H9 (cell line): ENCODE measurements at regions not wholly inside any gene's neighbourhood (a gene's known extent, or its start where the extent isn't known, plus 50 kb on each side); places are given as distances from the start of the nearest gene placed in this dataset.

ENCODE experiments used
- DNase-seq: peaks from one replicate; pipeline ENCODE4 v3.0.0-alpha.2; 2017
- H2AFZ ChIP-seq: one replicate; pipeline ENCODE4 v1.6.1; 2013; ENCODE audit warnings: mild to moderate bottlenecking, low read length, control low read depth, moderate library complexity
- H2AK5ac ChIP-seq: 2 replicates; pipeline ENCODE4 v1.6.1; 2013; ENCODE audit warnings: low read length, control low read depth, mixed read lengths; ENCODE audit not compliant: insufficient read length
- H2BK120ac ChIP-seq: one replicate; pipeline ENCODE4 v1.6.1; 2013; ENCODE audit warnings: low read depth, mild to moderate bottlenecking, low read length, control low read depth, inconsistent platforms; ENCODE audit not compliant: poor library complexity, severe bottlenecking
- H2BK12ac ChIP-seq: 2 replicates; pipeline ENCODE4 v1.6.1; 2013; ENCODE audit warnings: low read length, control low read depth, mixed read lengths, low read depth; ENCODE audit not compliant: insufficient read length
- H2BK15ac ChIP-seq: 2 replicates; pipeline ENCODE4 v1.6.1; 2013; ENCODE audit warnings: low read depth, low read length, control low read depth
- H2BK20ac ChIP-seq: one replicate; pipeline ENCODE4 v1.6.1; 2013; ENCODE audit warnings: low read depth, mild to moderate bottlenecking, low read length, control low read depth, inconsistent platforms; ENCODE audit not compliant: poor library complexity, severe bottlenecking
- H2BK5ac ChIP-seq: 2 replicates; pipeline ENCODE4 v1.6.1; 2013; ENCODE audit warnings: low read length, control low read depth, mixed read lengths; ENCODE audit not compliant: insufficient read length
- H3K14ac ChIP-seq: 2 replicates; pipeline ENCODE4 v1.6.1; 2013; ENCODE audit warnings: low read length, control low read depth; ENCODE audit not compliant: insufficient read depth
- H3K18ac ChIP-seq: 2 replicates; pipeline ENCODE4 v1.6.1; 2013; ENCODE audit warnings: low read depth, mild to moderate bottlenecking, mixed read lengths, low read length, control low read depth; ENCODE audit not compliant: insufficient read length
- H3K23ac ChIP-seq: 2 replicates; pipeline ENCODE4 v1.6.1; 2013; ENCODE audit warnings: low read length, control low read depth, mixed read lengths, low read depth; ENCODE audit not compliant: insufficient read length
- H3K23me2 ChIP-seq: 2 replicates; pipeline ENCODE4 v1.6.1; 2013; ENCODE audit warnings: low read depth, mild to moderate bottlenecking, mixed read lengths, low read length, control low read depth; ENCODE audit not compliant: insufficient read length, poor library complexity, severe bottlenecking
- H3K27ac ChIP-seq: 2 replicates; pipeline ENCODE4 v1.5.1; 2013; ENCODE audit warnings: low read length, control low read depth, mixed read lengths, low read depth; ENCODE audit not compliant: insufficient read length
- H3K27me3 ChIP-seq: 2 replicates; pipeline ENCODE4 v1.6.1; 2013; ENCODE audit warnings: low read length, control low read depth, inconsistent platforms; ENCODE audit not compliant: insufficient read depth
- H3K4ac ChIP-seq: 2 replicates; pipeline ENCODE4 v1.6.1; 2013; ENCODE audit warnings: low read depth, mild to moderate bottlenecking, control low read depth, inconsistent platforms, low read length, moderate library complexity
- H3K4me1 ChIP-seq: 2 replicates; pipeline ENCODE4 v1.6.1; 2013; ENCODE audit warnings: low read length, control low read depth, inconsistent platforms; ENCODE audit not compliant: insufficient read depth
- H3K4me2 ChIP-seq: 2 replicates; pipeline ENCODE4 v1.6.1; 2013; ENCODE audit warnings: low read length, control low read depth, mixed read lengths; ENCODE audit not compliant: insufficient read length, insufficient read depth
- H3K56ac ChIP-seq: 2 replicates; pipeline ENCODE4 v1.6.1; 2013; ENCODE audit warnings: low read depth, mild to moderate bottlenecking, mixed read lengths, low read length, control low read depth; ENCODE audit not compliant: insufficient read length
- H3K79me1 ChIP-seq: 2 replicates; pipeline ENCODE4 v1.6.1; 2013; ENCODE audit warnings: low read depth, mild to moderate bottlenecking, moderate library complexity, low read length, control low read depth, inconsistent platforms; ENCODE audit not compliant: insufficient read depth, poor library complexity, severe bottlenecking
- H3K79me2 ChIP-seq: 2 replicates; pipeline ENCODE4 v1.6.1; 2013; ENCODE audit warnings: low read length, control low read depth, inconsistent platforms; ENCODE audit not compliant: insufficient read depth
- H3K9ac ChIP-seq: 2 replicates; pipeline ENCODE4 v1.6.1; 2013; ENCODE audit warnings: low read length, control low read depth, mixed read lengths; ENCODE audit not compliant: insufficient read length; ENCODE audit errors: extremely low read depth
- H3K9me3 ChIP-seq: one replicate; pipeline ENCODE4 v1.6.1; 2013; ENCODE audit warnings: low read depth, low read length, inconsistent platforms; ENCODE audit not compliant: control insufficient read depth
- H3T11ph ChIP-seq: one replicate; pipeline ENCODE4 v1.6.1; 2013; ENCODE audit warnings: mild to moderate bottlenecking, low read length, control low read depth, inconsistent platforms
- H4K20me1 ChIP-seq: one replicate; pipeline ENCODE4 v1.6.1; 2013; ENCODE audit not compliant: control insufficient read depth, insufficient read length, insufficient read depth
- H4K5ac ChIP-seq: 2 replicates; pipeline ENCODE4 v1.6.1; 2013; ENCODE audit warnings: low read depth, mild to moderate bottlenecking, mixed read lengths, low read length, control low read depth; ENCODE audit not compliant: insufficient read length
- H4K8ac ChIP-seq: replicated peaks from 2 replicates; pipeline ENCODE4 v1.6.1; 2013; ENCODE audit warnings: low read length, control low read depth, mixed read lengths, low read depth; ENCODE audit not compliant: insufficient read length
- H4K91ac ChIP-seq: 2 replicates; pipeline ENCODE4 v1.6.1; 2013; ENCODE audit warnings: low read depth, mild to moderate bottlenecking, moderate library complexity, mixed read lengths, low read length, control low read depth; ENCODE audit not compliant: insufficient read length
- H3K27ac Mint-ChIP-seq, 3 experiments: 2 replicates in 2 of 3; 3 replicates in 1 of 3; pipeline ENCODE4 v1.8.0; 2020 to 2021; ENCODE audit warnings: mixed read lengths in 3 of 3, mild to moderate bottlenecking in 1 of 3, moderate library complexity in 1 of 3
- H3K27me3 Mint-ChIP-seq: 2 replicates; pipeline ENCODE4 v1.8.0; 2021; ENCODE audit warnings: low read depth, mild to moderate bottlenecking, moderate library complexity, mixed read lengths
- H3K36me3 Mint-ChIP-seq, 3 experiments: 2 replicates in 2 of 3; 3 replicates in 1 of 3; pipeline ENCODE4 v1.8.0; 2020 to 2021; ENCODE audit warnings: low read depth in 3 of 3, mixed read lengths in 3 of 3; ENCODE audit not compliant: insufficient read depth in 1 of 3
- H3K4me1 Mint-ChIP-seq, 2 experiments: 2 replicates each; pipeline ENCODE4 v1.8.0; 2020; ENCODE audit warnings: mixed read lengths in 2 of 2
- H3K4me3 Mint-ChIP-seq, 2 experiments: 2 replicates in 1 of 2; 3 replicates in 1 of 2; pipeline ENCODE4 v1.8.0; 2020 to 2021; ENCODE audit warnings: mild to moderate bottlenecking in 2 of 2, mixed read lengths in 2 of 2, moderate library complexity in 1 of 2
- H3K9me3 Mint-ChIP-seq, 2 experiments: 2 replicates in 1 of 2; 3 replicates in 1 of 2; pipeline ENCODE4 v1.8.0; 2020; ENCODE audit warnings: mild to moderate bottlenecking in 2 of 2, mixed read lengths in 2 of 2, moderate library complexity in 1 of 2
- CTCF ChIP-seq: fragments of 200-600 bp; sonication (generic); conservative IDR thresholded peaks from 3 replicates; pipeline ENCODE4 v1.8.0; 2021; ENCODE audit warnings: antibody characterized with exemption, mild to moderate bottlenecking
- WGBS: extraction: QIAGEN DNeasy Blood & Tissue Kit; methylation state at CpG from one replicate; pipeline ENCODE4 v1.1.7; 2013; ENCODE audit warnings: missing lambda C conversion rate, low lambda C conversion rate, mixed read lengths; ENCODE audit not compliant: insufficient read length; ENCODE audit errors: extremely low coverage; 5-methylcytosine and 5-hydroxymethylcytosine counted together

- TF ChIP-seq CTCF = no peak
Measured at GRCh38 chr9:2313512-2313911, 298.4 kb downstream of the SMARCA2 start.

More at GRCh38 chr9:2313512-2313911, 298.4 kb downstream of the SMARCA2 start:
- Histone ChIP-seq H3K4ac (no peak overlapping the region), H4K20me1 (no peaks in the 10 kb centered on the region), H3K79me1 (no peaks in the 10 kb centered on the region), H3K14ac (no peak overlapping the region), H3K4me2 (no peak overlapping the region), H3T11ph (no peak overlapping the region), H2BK20ac (no peak overlapping the region), H4K91ac (no peak overlapping the region), H2AFZ (no peak overlapping the region), H3K79me2 (no peaks in the 10 kb centered on the region), H3K27me3 (no peaks in the 10 kb centered on the region), H3K18ac (no peak overlapping the region), H3K23me2 (no peaks in the 10 kb centered on the region), H3K4me1 (no peaks in the 10 kb centered on the region), H4K8ac (no peak overlapping the region), H3K9ac (no peak overlapping the region), H3K23ac (no peak overlapping the region), H3K9me3 (peaks cover 20% of the 10 kb centered on the region), H4K5ac (no peak overlapping the region), H2BK5ac (no peak overlapping the region), H2BK120ac (no peak overlapping the region), H2AK5ac (no peak overlapping the region), H3K27ac (no peak overlapping the region), H2BK15ac (no peak overlapping the region), H2BK12ac (no peak overlapping the region), H3K56ac (no peak overlapping the region)
- Mint-ChIP-seq H3K9me3 (peaks cover 68 to 73% of the 10 kb centered on the region in 2 experiments), H3K27ac (no peak overlapping the region), H3K4me1 (no peaks in the 10 kb centered on the region), H3K36me3 (peaks cover 50 to 84% (median 59%) of the 10 kb centered on the region in 3 experiments), H3K27me3 (peaks cover 4% of the 10 kb centered on the region), H3K4me3 (no peak overlapping the region)
- no CpG with 5 or more reads among the region's 1 CpG for WGBS
- DNase-seq = no peak
